SIG-M5 treated with dmso at 0.1 percent for 504 hours (cell line): ENCODE measurements at regions not wholly inside any gene's neighbourhood (a gene's known extent, or its start where the extent isn't known, plus 50 kb on each side); places are given as distances from the start of the nearest gene placed in this dataset.
"Not testable (repeated sequence)": the region's sequence is repeated elsewhere in the genome, so short reads cannot be mapped to it uniquely, and the experiment has no call there.

Experiments
- DNase-seq: peaks from one replicate; lab custom pipeline; 2025; ENCODE audit not compliant: unreplicated experiment; lab: John Stamatoyannopoulos, UW

DNA sequence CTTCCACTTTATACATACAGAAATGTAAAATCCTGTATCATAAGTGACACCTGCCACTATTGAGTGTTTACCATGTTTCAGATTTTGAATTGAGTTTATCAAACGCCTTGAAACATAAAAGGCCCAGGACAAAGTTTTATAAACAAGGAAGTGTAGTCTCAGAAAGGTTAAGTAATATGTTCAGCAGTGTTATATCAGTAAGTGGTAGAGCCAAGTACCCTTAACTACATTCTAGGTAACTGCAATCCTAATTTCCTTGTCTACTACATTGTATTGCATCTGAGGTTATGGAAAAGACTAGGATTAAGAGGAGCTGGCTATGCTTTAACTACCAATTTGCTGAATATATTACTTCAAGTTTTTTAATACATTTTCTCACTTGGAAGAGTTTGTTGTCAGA, 641.6 kb downstream of the LRRC70 start:
- no peak for DNase-seq

GRCh38 chr5:63217422-63217821, 638.8 kb downstream of the LRRC70 start:
- no peak for DNase-seq

- no peak for DNase-seq
These were observed 634.6 kb downstream of the LRRC70 start for GRCh38 chr5:63213256-63213655.

DNA sequence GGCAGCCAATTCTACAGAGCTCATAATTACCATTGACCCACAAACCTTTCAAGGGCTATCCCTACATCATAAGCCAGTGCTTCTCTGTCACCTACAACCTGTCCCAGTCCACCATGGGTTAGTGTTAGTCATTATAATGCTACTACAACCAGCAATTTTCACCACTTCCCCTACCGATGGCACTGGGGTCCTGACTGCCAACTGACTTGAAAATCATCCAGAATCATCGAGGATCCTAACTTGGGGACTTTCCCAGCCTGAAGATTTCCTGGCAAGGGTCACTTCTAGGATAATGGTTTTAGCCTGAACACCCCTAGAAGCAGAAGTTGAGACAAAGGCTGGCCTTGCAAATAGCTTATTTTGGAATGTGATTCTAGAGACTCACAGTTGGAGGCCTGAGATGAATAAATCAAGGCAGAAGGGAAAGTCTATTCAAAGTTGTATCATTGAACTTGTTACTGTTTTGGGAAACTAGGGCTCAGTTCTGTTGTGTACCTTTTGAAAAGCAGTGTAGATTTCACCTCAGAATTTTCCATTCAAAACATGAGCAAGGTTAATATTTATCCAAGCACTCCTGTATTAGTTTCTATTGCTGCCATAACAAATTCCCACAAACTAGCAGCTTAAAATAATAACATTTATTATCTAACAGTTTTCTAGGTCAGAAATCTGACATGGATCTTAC, 633.0 kb downstream of the LRRC70 start:
- DNase-seq: no peak

- no peak for DNase-seq
These were observed 627.4 kb downstream of the LRRC70 start for GRCh38 chr5:63205976-63206375.

GRCh38 chr5:63201738-63202137, 623.1 kb downstream of the LRRC70 start:
- DNase-seq: no peak

- DNase-seq: no peak
These were observed 615.5 kb downstream of the LRRC70 start for GRCh38 chr5:63194126-63194525.

GRCh38 chr5:63180190-63180589, 601.6 kb downstream of the LRRC70 start:
- not testable (repeated sequence) for DNase-seq

- no peak for DNase-seq
These were observed 597.2 kb downstream of the LRRC70 start for GRCh38 chr5:63175850-63176249.

DNA sequence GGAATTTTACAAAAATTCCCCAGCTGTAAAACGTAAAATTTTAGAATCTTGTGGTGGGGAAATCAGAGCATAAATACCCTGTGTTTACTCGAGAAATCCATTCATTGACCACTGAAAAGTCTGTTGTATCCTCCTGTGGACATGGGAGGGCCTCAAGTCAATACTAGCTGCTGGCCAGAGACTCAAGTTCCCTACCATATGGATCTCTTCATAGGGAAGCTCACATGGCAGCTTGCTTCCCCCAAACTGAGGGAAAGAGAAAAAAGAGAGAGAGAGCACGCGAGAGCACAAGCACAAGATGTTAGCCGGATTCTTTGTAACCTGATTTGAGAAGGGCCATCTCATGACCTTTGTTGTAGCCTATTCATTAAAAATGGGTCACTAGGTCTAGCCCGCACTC, 591.9 kb downstream of the LRRC70 start:
- no peak for DNase-seq

GRCh38 chr5:63164838-63165535, 586.4 kb downstream of the LRRC70 start:
- no peak for DNase-seq

DNA sequence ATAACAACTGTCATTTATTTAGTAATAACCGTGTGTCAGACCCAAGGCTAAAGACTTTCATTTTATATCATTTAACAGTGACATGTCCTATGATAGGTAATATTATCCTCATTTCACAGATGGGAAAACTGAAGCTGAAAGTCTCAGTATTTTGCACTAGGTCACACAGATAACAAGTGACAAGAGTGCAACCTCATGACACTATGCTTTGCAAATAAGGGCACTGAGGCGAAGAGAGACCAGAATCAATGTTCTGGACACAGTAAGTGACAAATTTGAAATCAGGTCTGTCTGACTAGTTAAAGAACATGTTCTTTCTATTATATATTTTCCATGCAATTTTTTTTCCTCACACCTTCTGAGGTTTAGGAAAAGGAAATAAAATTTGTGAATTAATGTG, 585.7 kb downstream of the LRRC70 start:
- no peak for DNase-seq

DNA sequence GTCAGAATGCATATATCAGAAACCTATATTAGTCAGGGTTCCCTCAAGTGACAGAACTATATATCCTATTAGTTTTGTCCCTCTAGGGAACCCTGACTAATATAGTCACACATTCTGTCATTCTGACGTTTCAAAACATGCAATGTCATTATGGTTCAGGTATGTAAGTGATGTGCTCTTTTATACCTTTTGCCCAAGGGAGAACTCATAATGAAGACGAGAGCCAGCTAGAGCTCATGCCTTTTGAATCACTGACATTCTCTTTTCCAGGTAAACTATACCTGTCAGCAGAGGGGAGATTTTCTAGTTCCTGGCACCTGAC, 576.7 kb downstream of the LRRC70 start:
- no peak for DNase-seq

DNA sequence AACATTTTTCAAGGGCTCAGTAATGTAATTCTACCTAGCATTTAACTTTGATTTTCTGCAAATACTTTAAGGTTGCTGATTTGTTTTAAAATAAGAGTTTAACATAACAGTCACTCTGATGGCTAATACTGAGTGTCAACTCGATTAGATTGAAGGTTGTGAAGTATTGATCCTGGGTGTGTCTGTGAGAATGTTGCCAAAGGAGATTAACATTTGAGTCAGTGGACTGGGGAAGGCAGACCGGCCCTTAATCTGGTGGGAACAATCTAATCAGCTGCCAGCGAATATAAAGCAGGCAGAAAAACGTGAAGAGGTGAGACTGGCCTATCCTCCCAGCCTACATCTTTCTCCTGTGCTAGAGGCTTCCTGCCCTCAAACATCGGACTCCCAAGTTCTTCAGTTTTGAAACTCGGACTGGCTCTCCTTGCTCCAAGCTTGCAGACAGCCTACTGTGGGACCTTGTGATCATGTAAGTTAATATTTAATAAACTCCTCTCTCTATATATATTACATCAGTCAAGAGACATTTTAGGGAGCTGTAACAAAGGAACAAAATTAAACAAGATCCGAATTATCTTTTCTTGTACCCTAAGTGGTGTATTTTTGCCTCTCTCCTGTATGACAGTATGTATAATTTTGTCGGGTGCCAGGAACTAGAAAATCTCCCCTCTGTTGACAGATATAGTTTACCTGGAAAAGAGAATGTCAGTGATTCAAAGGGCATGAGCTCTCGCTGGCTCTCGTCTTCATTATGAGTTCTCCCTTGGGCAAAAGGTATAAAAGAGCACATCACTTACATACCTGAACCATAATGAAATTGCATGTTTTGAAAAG, 576.1 kb downstream of the LRRC70 start:
- no peak for DNase-seq

- no peak for DNase-seq
These were observed 574.3 kb downstream of the LRRC70 start for GRCh38 chr5:63152871-63153270.

DNA sequence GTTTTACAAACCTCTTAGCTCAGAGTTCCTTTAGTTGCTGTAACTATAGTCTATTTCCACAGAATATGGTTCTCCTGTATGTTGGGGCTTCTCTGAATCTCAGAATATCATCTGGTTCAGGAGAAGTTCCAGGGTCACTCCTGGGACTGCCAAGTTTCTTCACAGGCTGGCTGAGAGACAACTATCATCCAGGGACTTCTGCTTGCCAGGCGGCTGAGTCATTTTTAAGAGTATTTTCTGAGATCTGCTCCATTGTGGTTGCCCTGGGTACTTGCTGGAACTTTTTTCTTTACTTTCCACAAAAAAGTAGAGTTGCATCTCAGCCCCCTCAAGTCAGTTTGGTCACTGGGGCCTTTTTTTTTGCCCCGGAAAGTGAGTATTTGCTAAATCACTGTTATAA, 566.5 kb downstream of the LRRC70 start:
- DNase-seq: no peak

DNA sequence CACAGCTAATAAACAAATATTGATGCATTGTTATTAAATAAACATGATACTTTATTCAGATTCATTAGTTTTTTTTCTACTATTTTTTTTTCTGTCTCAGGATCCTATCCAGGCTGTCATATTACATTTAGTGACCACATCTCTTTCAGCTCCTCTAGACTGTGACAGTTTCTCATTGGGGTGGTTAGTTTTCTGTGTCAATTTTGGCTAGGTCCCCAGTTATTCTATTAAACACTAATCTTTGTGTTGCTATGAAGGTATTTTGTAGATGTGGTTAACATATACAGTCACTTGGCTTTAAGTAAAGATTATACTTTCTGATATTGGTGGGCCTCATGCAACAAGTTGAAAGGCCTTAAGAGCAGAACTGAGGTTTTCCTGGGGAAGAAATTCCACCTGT, 563.0 kb downstream of the LRRC70 start:
- DNase-seq: no peak

- DNase-seq: no peak
These were observed 556.7 kb downstream of the LRRC70 start for GRCh38 chr5:63135291-63135690.

DNA sequence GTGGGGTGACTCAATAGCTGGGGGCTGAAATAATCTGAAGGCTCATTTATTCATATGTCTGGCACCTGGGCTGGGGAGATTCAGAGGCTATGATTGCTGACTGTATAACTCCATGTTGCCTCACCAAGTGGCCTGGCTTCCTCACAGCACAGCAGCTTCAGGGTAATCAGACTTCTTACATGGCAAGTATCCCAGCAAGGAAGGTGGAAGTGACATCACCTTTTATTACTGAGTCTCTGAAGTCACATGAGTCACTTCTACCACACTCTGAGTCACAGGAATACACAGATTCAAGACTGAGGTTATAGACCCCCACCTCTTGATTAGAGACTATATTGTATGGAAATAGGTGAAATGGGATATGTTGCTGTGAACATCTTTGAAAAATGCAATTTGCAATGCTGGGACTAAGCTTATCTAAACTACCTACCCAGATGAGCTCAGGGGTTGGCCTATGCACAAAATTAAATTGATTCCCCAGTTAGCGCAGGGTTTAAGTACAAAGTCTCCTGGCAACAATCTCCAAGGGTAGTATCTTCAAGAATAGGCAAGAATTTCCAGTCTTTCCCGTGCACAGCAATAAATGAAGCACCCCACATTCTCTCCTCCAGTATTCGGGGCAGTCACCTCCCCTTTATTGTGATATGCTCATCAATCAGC, 553.1 kb downstream of the LRRC70 start:
- DNase-seq: no peak

- no peak for DNase-seq
These were observed 550.1 kb downstream of the LRRC70 start for GRCh38 chr5:63128761-63129160.

GRCh38 chr5:63128018-63128417, 549.4 kb downstream of the LRRC70 start:
- DNase-seq: no peak

GRCh38 chr5:63127054-63127453, 548.4 kb downstream of the LRRC70 start:
- DNase-seq: no peak
